GM13977 (cell line): ENCODE measurements at regions not wholly inside any gene's neighbourhood (a gene's known extent, or its start where the extent isn't known, plus 50 kb on each side); places are given as distances from the start of the nearest gene placed in this dataset.

ENCODE experiments used
- DNase-seq: peaks from one replicate; pipeline ENCODE4 v3.0.0; 2012; ENCODE audit warnings: low spot score
- in situ Hi-C: fragments of 300-500 bp; cut with MboI; formaldehyde crosslinking; loops from one replicate; pipeline ENCODE4 v1.12.0; 2022; ENCODE audit warnings: low sequenced_read_pairs, low pct_unique_long_range_greater_than_20kb, mixed read lengths, inconsistent platforms; ENCODE audit not compliant: unreplicated experiment
- TF ChIP-seq, protein P1 (sequence below): IDR thresholded peaks from 2 replicates; pipeline ENCODE4 v1.5.1; 2012; ENCODE audit warnings: mild to moderate bottlenecking, control low read depth; ENCODE audit not compliant: insufficient read depth; ENCODE audit errors: extremely low read depth, missing control alignments

DNA sequence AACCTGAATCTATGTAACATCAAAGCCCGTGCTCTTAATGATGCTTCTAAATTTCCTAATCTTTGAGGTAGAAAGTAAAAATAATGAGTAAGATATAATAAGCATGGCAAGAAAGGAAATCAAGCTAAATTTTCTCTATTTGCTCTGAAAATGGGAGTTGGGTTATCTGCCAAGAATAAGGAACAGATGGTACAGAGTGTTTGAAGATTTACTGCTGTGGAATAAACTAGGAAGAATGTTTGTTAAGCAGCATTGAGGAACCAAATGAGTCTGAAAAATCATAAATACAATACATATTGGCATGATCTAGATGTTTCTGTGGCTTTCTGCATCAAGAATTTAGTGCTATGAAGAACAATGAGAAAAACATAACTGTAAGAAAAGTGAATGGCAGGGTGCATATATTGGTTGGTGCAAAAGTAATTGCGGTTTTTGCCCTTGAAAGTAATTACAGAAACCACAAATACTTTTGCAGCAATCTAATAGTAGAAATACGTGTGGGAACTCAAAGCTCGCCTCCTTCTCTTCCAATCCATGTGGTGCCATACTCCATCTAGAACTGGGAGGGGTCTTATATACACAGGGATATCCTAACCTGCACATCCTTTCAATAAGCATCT lies 87.6 kb downstream of the SUCNR1 start:
- in situ Hi-C loops = no loop called here
- no peak for DNase-seq
- TF ChIP-seq, protein P1, sequence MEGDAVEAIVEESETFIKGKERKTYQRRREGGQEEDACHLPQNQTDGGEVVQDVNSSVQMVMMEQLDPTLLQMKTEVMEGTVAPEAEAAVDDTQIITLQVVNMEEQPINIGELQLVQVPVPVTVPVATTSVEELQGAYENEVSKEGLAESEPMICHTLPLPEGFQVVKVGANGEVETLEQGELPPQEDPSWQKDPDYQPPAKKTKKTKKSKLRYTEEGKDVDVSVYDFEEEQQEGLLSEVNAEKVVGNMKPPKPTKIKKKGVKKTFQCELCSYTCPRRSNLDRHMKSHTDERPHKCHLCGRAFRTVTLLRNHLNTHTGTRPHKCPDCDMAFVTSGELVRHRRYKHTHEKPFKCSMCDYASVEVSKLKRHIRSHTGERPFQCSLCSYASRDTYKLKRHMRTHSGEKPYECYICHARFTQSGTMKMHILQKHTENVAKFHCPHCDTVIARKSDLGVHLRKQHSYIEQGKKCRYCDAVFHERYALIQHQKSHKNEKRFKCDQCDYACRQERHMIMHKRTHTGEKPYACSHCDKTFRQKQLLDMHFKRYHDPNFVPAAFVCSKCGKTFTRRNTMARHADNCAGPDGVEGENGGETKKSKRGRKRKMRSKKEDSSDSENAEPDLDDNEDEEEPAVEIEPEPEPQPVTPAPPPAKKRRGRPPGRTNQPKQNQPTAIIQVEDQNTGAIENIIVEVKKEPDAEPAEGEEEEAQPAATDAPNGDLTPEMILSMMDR = no peak

- TF ChIP-seq, protein P1 = no peak
- no peak for DNase-seq
- in situ Hi-C loops = no loop called here
These were observed 88.9 kb downstream of the SUCNR1 start for GRCh38 chr3:151962352-151962751.

DNA sequence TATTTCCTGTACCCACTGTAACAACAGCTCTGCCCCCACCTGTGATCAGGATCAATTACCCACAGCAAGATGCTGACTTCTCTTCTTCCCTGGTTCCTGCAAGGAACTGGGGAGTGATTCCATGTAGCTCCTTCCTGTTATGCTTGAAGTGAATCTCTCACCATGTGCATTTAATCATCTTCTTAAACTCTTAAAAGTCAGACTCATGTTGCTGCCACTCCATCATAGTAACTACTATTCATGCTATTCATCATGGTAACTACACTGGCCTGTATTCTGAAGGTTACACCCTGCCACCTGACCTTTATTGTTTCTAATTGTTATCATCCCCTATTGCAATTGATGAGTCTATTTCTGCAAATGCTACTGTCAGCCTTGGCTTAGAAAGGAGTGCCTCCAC lies 89.5 kb downstream of the SUCNR1 start:
- in situ Hi-C loops = no loop called here
- TF ChIP-seq, protein P1 = no peak
- no peak for DNase-seq

DNA sequence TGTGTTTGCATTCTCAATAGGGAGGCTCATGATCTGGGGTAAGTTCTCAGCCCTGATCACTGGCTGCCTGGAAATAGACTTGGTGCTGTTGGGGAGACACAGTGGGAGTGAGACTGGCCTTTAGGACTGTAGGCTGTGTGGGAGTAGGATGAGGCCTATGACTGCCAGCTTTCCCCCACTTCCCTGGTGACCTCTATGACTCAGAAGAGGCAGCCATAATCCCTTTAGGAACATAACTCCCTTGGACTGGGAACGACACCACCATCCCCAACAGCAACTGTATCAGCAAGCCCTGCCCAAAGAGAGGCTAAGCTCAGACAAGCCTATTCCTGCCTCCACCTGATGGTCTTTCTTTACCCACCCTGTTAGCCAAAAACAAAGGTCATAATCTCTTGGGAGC lies 91.3 kb downstream of the SUCNR1 start:
- no peak for DNase-seq
- in situ Hi-C loops = no loop called here
- TF ChIP-seq, protein P1 = no peak

DNA sequence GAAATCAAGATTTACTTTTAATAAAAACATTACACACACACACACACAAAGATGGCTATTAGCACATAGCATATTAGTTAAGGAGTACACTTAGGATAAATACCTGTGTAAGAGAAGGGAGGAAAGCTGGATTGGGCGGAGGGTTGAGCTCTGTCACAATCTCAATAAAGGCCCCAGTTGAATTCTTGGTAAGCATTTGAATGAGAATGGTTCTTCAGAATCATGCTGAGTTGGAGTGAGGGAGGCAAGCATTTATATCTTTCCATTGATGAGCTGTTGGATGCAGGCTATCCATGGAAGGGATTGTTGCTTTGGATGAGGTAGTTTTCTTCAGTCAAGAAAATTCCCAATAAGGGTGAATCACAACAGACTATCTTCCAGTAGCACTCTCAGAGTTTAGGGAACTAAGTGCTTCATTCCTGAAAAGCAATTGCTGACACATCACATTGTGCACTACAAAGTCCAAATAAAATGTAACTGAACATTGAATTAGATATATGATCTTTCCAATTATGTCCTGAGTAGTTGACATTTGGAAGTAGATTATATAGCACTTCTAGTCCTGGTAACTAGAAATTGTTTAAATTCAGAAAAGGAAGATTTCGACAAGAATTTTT lies 95.7 kb downstream of the SUCNR1 start:
- in situ Hi-C loops = no loop called here
- TF ChIP-seq, protein P1 = no peak
- DNase-seq = no peak

DNA sequence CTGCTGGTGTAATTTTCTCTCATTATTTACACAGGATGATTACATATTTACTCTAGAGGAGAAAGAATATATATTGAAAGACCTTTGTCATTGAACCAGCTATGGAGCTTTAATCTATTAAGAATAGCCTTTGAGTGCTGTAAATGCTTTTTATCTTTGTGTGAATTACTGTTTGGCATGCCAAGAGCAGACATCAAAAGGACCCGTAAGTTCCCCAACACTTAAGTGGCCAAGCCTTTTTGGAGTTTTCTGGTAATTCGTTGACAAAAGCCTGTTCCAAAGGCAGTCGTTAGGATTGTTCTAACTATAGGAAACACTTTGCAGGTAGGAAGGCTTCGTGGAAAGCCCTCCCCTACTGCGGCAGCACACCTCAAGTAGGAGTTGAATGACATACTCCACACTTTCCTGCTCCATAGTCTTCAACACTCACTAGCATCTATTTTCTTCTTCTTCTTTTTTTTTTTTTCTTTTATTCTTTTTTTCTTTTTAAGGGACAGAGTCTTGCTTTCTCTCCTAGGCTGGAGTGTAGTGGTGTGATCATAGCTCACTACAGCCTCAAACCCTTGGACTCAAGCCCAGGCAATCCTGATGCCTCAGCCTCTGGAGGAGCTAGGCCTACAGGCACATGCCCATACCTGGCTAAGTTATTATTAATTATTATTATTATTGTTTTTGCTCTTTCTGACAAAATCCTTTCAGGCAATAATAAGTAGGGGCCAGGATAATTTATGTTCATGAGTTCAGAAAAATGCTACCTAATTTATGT lies 98.6 kb downstream of the SUCNR1 start:
- TF ChIP-seq, protein P1 = no peak
- DNase-seq = no peak
- in situ Hi-C loops = no loop called here
